IPS-18a (cell line): ENCODE measurements at regions not wholly inside any gene's neighbourhood (a gene's known extent, or its start where the extent isn't known, plus 50 kb on each side); places are given as distances from the start of the nearest gene placed in this dataset.
A peak's percentile ranks its signal among the peaks of the same experiment; 100 is the strongest.

Experiments used
- H3K27ac ChIP-seq: one replicate; pipeline ENCODE4 v1.5.1; 2013; ENCODE audit warnings: low read length
- H3K27me3 ChIP-seq: one replicate; pipeline ENCODE4 v1.6.1; 2013; ENCODE audit warnings: mild to moderate bottlenecking, low read length; ENCODE audit not compliant: control insufficient read depth, insufficient read depth
- H3K36me3 ChIP-seq: one replicate; pipeline ENCODE4 v1.6.1; 2013; ENCODE audit warnings: low read depth, low read length; ENCODE audit not compliant: control insufficient read depth
- H3K4me1 ChIP-seq: one replicate; pipeline ENCODE4 v1.6.1; 2013; ENCODE audit warnings: low read depth, low read length; ENCODE audit not compliant: control insufficient read depth
- H3K4me3 ChIP-seq: one replicate; pipeline ENCODE4 v1.5.1; 2013; ENCODE audit warnings: low read length
- H3K9ac ChIP-seq: one replicate; pipeline ENCODE4 v1.6.1; 2013; ENCODE audit warnings: mild to moderate bottlenecking, low read length, moderate library complexity
- H3K9me3 ChIP-seq: one replicate; pipeline ENCODE4 v1.6.1; 2013; ENCODE audit warnings: low read depth, low read length; ENCODE audit not compliant: control insufficient read depth

GRCh38 chr6:93799226-93799625 lies 379.9 kb upstream of the EPHA7 start:
- Histone ChIP-seq H3K4me1 (peaks cover 8% of the 10 kb centered on the region), H3K9me3 (no peaks in the 10 kb centered on the region), H3K36me3 (no peaks in the 10 kb centered on the region), H3K4me3 (no peak overlapping the region), H3K27me3 (no peaks in the 10 kb centered on the region), H3K9ac (no peak overlapping the region), H3K27ac (no peak overlapping the region)

GRCh38 chr6:93794166-93794565 lies 374.8 kb upstream of the EPHA7 start:
- Histone ChIP-seq H3K9ac (no peak overlapping the region), H3K9me3 (no peaks in the 10 kb centered on the region)

GRCh38 chr6:93792746-93793145 lies 373.4 kb upstream of the EPHA7 start:
- Histone ChIP-seq H3K4me1 (peaks cover 2% of the 10 kb centered on the region), H3K9me3 (no peaks in the 10 kb centered on the region), H3K27me3 (no peaks in the 10 kb centered on the region), H3K4me3 (no peak overlapping the region), H3K9ac (no peak overlapping the region), H3K27ac (no peak overlapping the region), H3K36me3 (no peaks in the 10 kb centered on the region)

More at GRCh38 chr6:93794166-93794565, 374.8 kb upstream of the EPHA7 start:
- Histone ChIP-seq H3K4me3 (no peak overlapping the region), H3K4me1 (no peaks in the 10 kb centered on the region), H3K36me3 (no peaks in the 10 kb centered on the region), H3K27ac (no peak overlapping the region), H3K27me3 (no peaks in the 10 kb centered on the region)

- Histone ChIP-seq H3K4me1 (peaks cover 18% of the 10 kb centered on the region), H3K9ac (no peak overlapping the region), H3K9me3 (no peaks in the 10 kb centered on the region), H3K27me3 (no peaks in the 10 kb centered on the region), H3K27ac (no peak overlapping the region), H3K4me3 (no peak overlapping the region), H3K36me3 (no peaks in the 10 kb centered on the region)
These were observed 371.6 kb upstream of the EPHA7 start for GRCh38 chr6:93790981-93791380.

GRCh38 chr6:93789532-93789931 lies 370.2 kb upstream of the EPHA7 start:
- H3K27me3 ChIP-seq: no peaks in the 10 kb centered on the region
- H3K9ac ChIP-seq: no peak overlapping the region
- H3K9me3 ChIP-seq: no peaks in the 10 kb centered on the region
- no peak overlapping the region for H3K27ac ChIP-seq
- no peaks in the 10 kb centered on the region for H3K36me3 ChIP-seq
- H3K4me3 ChIP-seq: no peak overlapping the region
- H3K4me1 ChIP-seq: peaks cover 33% of the 10 kb centered on the region

- Histone ChIP-seq H3K4me3 (peak overlapping the region; percentile 21), H3K9ac (no peak overlapping the region), H3K9me3 (no peaks in the 10 kb centered on the region), H3K27ac (peak overlapping the region; percentile 25), H3K36me3 (no peaks in the 10 kb centered on the region), H3K27me3 (no peaks in the 10 kb centered on the region), H3K4me1 (peaks cover 36% of the 10 kb centered on the region)
These were observed 368.5 kb upstream of the EPHA7 start for GRCh38 chr6:93787841-93788240.

GRCh38 chr6:93786474-93787330 lies 367.3 kb upstream of the EPHA7 start:
- Histone ChIP-seq H3K4me1 (peaks cover 36% of the 10 kb centered on the region), H3K4me3 (peak overlapping the region; percentile 18), H3K27me3 (no peaks in the 10 kb centered on the region), H3K36me3 (no peaks in the 10 kb centered on the region), H3K9me3 (no peaks in the 10 kb centered on the region), H3K27ac (peak overlapping the region; percentile 25), H3K9ac (peak overlapping the region; percentile 5)

- peak overlapping the region; percentile 56 for H3K27ac ChIP-seq
These were observed 366.3 kb upstream of the EPHA7 start for GRCh38 chr6:93785694-93786030.

GRCh38 chr6:93784794-93785693 lies 365.7 kb upstream of the EPHA7 start:
- Histone ChIP-seq H3K9me3 (no peaks in the 10 kb centered on the region), H3K36me3 (no peaks in the 10 kb centered on the region), H3K9ac (peak overlapping the region; percentile 44), H3K27me3 (no peaks in the 10 kb centered on the region), H3K4me1 (peaks cover 36% of the 10 kb centered on the region), H3K27ac (peak overlapping the region; percentile 56), H3K4me3 (no peak overlapping the region)

More at GRCh38 chr6:93785694-93786030, 366.3 kb upstream of the EPHA7 start:
- Histone ChIP-seq H3K9me3 (no peaks in the 10 kb centered on the region), H3K4me3 (no peak overlapping the region), H3K36me3 (no peaks in the 10 kb centered on the region), H3K9ac (peak overlapping the region; percentile 44), H3K27me3 (no peaks in the 10 kb centered on the region), H3K4me1 (peaks cover 36% of the 10 kb centered on the region)

- no peak overlapping the region for H3K27ac ChIP-seq
- no peak overlapping the region for H3K4me3 ChIP-seq
- no peaks in the 10 kb centered on the region for H3K9me3 ChIP-seq
- H3K36me3 ChIP-seq: no peaks in the 10 kb centered on the region
- no peaks in the 10 kb centered on the region for H3K27me3 ChIP-seq
- peak overlapping the region; percentile 32 for H3K9ac ChIP-seq
- H3K4me1 ChIP-seq: peaks cover 10% of the 10 kb centered on the region
These were observed 359.9 kb upstream of the EPHA7 start for GRCh38 chr6:93779086-93779841.

- Histone ChIP-seq H3K36me3 (no peaks in the 10 kb centered on the region), H3K9ac (no peak overlapping the region), H3K27me3 (no peaks in the 10 kb centered on the region), H3K27ac (no peak overlapping the region), H3K4me1 (no peaks in the 10 kb centered on the region), H3K9me3 (no peaks in the 10 kb centered on the region), H3K4me3 (no peak overlapping the region)
These were observed 339.8 kb upstream of the EPHA7 start for GRCh38 chr6:93759190-93759589.
